ENCODE measurements at regions not wholly inside any gene's neighbourhood (a gene's known extent, or its start where the extent isn't known, plus 50 kb on each side); places are given as distances from the start of the nearest gene placed in this dataset.

GRCh38 chr12:46438719-46439319 is 66.2 kb upstream of the SLC38A2 start:
- DNase-seq (ENCODE audit: extremely low read depth, low read depth): no peak
- no peak overlapping the region for H3K4me3 ChIP-seq (replicated peaks; ENCODE audit: low read depth, low read length)
- TF ChIP-seq CTCF (IDR thresholded peaks at IDR 0.05; ENCODE audit: low read depth, low read length, missing control alignments): no peak

- no peak for TF ChIP-seq CTCF (IDR thresholded peaks at IDR 0.05; ENCODE audit: low read depth, low read length, missing control alignments)
- no peak overlapping the region for H3K4me3 ChIP-seq (replicated peaks; ENCODE audit: low read depth, low read length)
- DNase-seq (ENCODE audit: extremely low read depth, low read depth): no peak
Observed at GRCh38 chr12:46438256-46438655, 65.7 kb upstream of the SLC38A2 start.

DNA sequence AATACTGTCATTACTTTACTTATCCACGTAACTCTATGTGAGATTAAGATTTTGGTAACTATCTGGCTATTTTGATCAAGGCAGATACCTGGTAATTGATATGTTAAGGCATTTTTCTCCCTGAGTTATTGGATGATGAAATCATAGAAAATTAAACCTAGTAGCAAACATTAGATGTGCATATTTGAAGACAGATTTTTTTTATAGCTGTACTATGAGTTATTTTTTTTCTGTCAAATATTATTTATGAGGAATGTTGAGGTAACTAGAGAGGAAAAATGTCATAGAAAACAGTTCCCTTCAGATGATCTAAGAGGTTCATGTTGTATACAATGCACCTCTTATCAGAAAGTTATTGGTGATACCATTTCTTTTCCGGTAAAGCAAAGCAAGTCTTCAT is 64.9 kb upstream of the SLC38A2 start:
- H3K4me3 ChIP-seq (replicated peaks; ENCODE audit: low read depth, low read length): no peak overlapping the region
- TF ChIP-seq CTCF (IDR thresholded peaks at IDR 0.05; ENCODE audit: low read depth, low read length, missing control alignments): no peak
- no peak for DNase-seq (ENCODE audit: extremely low read depth, low read depth)

DNA sequence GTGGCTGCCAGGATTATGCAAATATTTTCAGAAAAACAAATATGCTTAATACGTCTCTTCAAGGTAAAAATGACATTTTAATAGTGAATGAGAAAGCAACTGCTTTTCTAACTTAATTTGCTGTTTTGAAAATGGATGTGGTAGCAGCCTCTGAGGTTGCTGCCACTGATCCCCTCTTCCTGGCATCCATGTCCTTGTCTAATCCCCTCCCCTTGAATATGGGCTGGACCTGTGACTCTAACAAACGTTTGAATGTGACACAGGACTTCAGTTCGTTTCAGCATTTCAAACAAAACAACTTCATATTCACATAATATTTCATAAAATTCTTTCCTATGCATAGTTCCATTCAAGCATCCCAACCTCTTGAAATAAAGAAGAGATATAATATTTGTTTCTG is 64.2 kb upstream of the SLC38A2 start:
- no peak for TF ChIP-seq CTCF (IDR thresholded peaks at IDR 0.05; ENCODE audit: low read depth, low read length, missing control alignments)
- no peak overlapping the region for H3K4me3 ChIP-seq (replicated peaks; ENCODE audit: low read depth, low read length)
- DNase-seq (ENCODE audit: extremely low read depth, low read depth): no peak

GRCh38 chr12:46435625-46436024 is 63.1 kb upstream of the SLC38A2 start:
- no peak for DNase-seq (ENCODE audit: extremely low read depth, low read depth)
- TF ChIP-seq CTCF (IDR thresholded peaks at IDR 0.05; ENCODE audit: low read depth, low read length, missing control alignments): no peak
- H3K4me3 ChIP-seq (replicated peaks; ENCODE audit: low read depth, low read length): no peak overlapping the region

DNA sequence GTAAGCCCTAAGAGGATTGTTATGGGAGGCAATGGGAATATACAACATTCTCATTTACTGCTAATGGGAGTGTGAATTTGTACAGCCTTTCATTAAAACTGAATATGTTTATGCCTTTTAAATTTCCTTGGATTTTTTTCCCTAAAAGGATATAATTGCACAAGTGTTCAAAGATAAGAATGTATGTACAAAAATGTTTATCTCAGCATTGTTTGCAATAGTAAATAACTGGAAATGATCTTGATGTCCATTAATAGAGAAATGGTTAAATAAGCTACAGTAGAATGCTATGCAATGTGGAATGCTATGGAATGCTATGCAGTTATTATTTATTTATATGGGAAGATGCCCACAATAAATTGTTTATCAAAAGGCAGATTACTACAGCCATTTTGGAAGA is 62.5 kb upstream of the SLC38A2 start:
- no peak for TF ChIP-seq CTCF (IDR thresholded peaks at IDR 0.05; ENCODE audit: low read depth, low read length, missing control alignments)

GRCh38 chr12:46433829-46434228 is 61.3 kb upstream of the SLC38A2 start:
- H3K4me3 ChIP-seq (replicated peaks; ENCODE audit: low read depth, low read length): no peak overlapping the region
- DNase-seq (ENCODE audit: extremely low read depth, low read depth): no peak
- TF ChIP-seq CTCF (IDR thresholded peaks at IDR 0.05; ENCODE audit: low read depth, low read length, missing control alignments): no peak

More for the DNA sequence above, 62.5 kb upstream of the SLC38A2 start:
- no peak overlapping the region for H3K4me3 ChIP-seq (replicated peaks; ENCODE audit: low read depth, low read length)
- no peak for DNase-seq (ENCODE audit: extremely low read depth, low read depth)

All from HFF-Myc (cell line).